Endothelial cell (in vitro differentiated cells): ENCODE measurements at regions not wholly inside any gene's neighbourhood (a gene's known extent, or its start where the extent isn't known, plus 50 kb on each side); places are given as distances from the start of the nearest gene placed in this dataset.

Experiments used
- DNase-seq: peaks from one replicate; pipeline ENCODE4 v3.0.0; 2021; ENCODE audit warnings: low spot score
- H3K27ac Mint-ChIP-seq: one replicate; pipeline ENCODE4 v1.8.0; 2021; ENCODE audit warnings: mixed read lengths, inconsistent platforms; ENCODE audit not compliant: unreplicated experiment
- H3K27me3 Mint-ChIP-seq: one replicate; pipeline ENCODE4 v1.8.0; 2021; ENCODE audit warnings: mild to moderate bottlenecking, moderate library complexity, mixed read lengths, inconsistent platforms; ENCODE audit not compliant: unreplicated experiment
- H3K36me3 Mint-ChIP-seq: one replicate; pipeline ENCODE4 v1.8.0; 2021; ENCODE audit warnings: mild to moderate bottlenecking, low read depth, mixed read lengths, inconsistent platforms; ENCODE audit not compliant: unreplicated experiment
- H3K4me1 Mint-ChIP-seq: one replicate; pipeline ENCODE4 v1.8.0; 2021; ENCODE audit warnings: mild to moderate bottlenecking, mixed read lengths, inconsistent platforms; ENCODE audit not compliant: unreplicated experiment
- H3K4me3 Mint-ChIP-seq: one replicate; pipeline ENCODE4 v1.8.0; 2021; ENCODE audit warnings: mild to moderate bottlenecking, mixed read lengths, inconsistent platforms; ENCODE audit not compliant: unreplicated experiment
- H3K9me3 Mint-ChIP-seq: one replicate; pipeline ENCODE4 v1.8.0; 2021; ENCODE audit warnings: mixed read lengths, inconsistent platforms; ENCODE audit not compliant: unreplicated experiment
- CTCF ChIP-seq: fragments of 200-600 bp; sonication (generic); IDR thresholded peaks from one replicate; pipeline ENCODE4 v1.5.0; 2021; ENCODE audit warnings: antibody characterized with exemption; ENCODE audit not compliant: unreplicated experiment

DNA sequence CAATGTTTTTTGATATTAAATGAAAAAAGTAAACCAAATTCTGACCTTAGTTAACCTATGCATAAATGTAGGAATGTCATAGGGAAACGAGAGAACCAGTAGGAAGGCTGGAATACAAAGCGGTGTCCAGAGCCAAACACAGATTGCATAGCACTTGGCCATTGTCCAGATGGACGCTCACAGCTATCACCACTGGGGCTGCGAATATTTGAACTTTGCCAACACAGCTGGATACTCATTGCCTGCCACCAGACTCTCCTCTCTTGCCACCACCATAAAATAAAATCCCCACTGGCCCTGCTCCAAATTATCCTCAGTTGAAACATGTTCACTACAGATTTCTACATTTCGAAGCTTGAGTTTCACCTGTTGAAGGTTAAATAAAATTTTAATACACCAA is 159.3 kb upstream of the GULP1 start:
- Mint-ChIP-seq H3K4me1 (peaks cover 5% of the 10 kb centered on the region), H3K27ac (no peak overlapping the region), H3K4me3 (no peak overlapping the region), H3K9me3 (no peaks in the 10 kb centered on the region), H3K27me3 (no peaks in the 10 kb centered on the region), H3K36me3 (no peaks in the 10 kb centered on the region)
- TF ChIP-seq CTCF = no peak
- no peak for DNase-seq

- Mint-ChIP-seq H3K4me1 (peaks cover 5% of the 10 kb centered on the region), H3K36me3 (no peaks in the 10 kb centered on the region), H3K9me3 (no peaks in the 10 kb centered on the region), H3K27me3 (no peaks in the 10 kb centered on the region), H3K4me3 (no peak overlapping the region), H3K27ac (no peak overlapping the region)
- TF ChIP-seq CTCF = no peak
- no peak for DNase-seq
Observed at GRCh38 chr2:188134241-188134640, 157.4 kb upstream of the GULP1 start.

- no peak for TF ChIP-seq CTCF
- Mint-ChIP-seq H3K36me3 (no peaks in the 10 kb centered on the region), H3K4me1 (peaks cover 27% of the 10 kb centered on the region), H3K4me3 (no peak overlapping the region), H3K27me3 (no peaks in the 10 kb centered on the region), H3K27ac (no peak overlapping the region), H3K9me3 (no peaks in the 10 kb centered on the region)
- DNase-seq = no peak
Observed at GRCh38 chr2:188138313-188138712, 153.4 kb upstream of the GULP1 start.

DNA sequence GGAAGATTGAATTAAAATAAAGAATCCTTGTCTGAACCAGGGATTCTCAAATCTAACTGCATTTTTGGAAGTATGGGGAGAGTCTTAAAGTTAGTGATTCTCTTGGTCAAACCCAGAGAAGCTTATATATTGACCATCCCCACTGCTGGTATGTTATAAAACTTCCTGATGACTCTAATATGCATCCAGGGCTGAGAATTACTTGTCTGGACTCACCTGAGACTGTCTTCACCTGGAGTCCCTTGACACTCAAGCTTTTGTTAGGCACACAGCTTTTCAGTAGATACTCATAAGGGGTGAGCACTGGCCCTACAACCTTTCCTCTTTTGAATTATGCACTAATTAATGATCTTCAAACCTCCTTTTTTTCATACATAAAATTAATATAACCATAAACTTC is 149.6 kb upstream of the GULP1 start:
- Mint-ChIP-seq H3K27me3 (no peaks in the 10 kb centered on the region), H3K9me3 (no peaks in the 10 kb centered on the region), H3K27ac (no peak overlapping the region), H3K36me3 (no peaks in the 10 kb centered on the region), H3K4me1 (peaks cover 22% of the 10 kb centered on the region), H3K4me3 (no peak overlapping the region)
- no peak for TF ChIP-seq CTCF
- DNase-seq = no peak

DNA sequence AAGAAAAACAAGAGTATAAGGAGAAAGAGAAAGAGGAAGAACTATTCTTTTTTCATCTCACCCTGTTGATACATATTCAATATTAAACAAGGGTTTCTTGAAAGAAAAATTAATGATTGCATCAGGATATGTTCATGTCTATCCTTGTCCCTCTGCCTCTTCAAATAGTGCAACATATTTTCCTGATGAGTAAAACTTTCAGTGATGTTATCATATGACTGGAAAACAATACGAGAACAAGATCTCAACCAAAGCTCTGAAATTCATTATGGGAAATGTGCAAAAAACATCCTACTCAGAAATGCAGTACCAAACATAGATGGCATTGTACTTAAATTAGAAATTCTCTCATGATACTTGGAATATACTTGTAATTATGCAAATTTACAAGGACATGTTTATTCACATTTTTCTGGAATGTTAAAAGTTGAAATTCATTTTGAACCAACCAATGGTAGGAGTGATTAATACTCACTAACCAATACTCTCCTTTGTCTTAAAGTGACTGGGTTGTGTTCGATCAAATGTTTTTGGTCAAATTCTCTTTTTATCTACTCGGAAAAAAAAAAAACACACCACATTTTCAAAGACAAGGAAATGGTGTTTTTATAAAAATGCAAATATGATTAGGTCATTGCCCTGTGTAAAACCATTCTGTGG is 148.9 kb upstream of the GULP1 start:
- H3K4me1 Mint-ChIP-seq = peaks cover 22% of the 10 kb centered on the region
- no peaks in the 10 kb centered on the region for H3K36me3 Mint-ChIP-seq
- no peaks in the 10 kb centered on the region for H3K27me3 Mint-ChIP-seq
- no peaks in the 10 kb centered on the region for H3K9me3 Mint-ChIP-seq
- no peak for DNase-seq
- H3K27ac Mint-ChIP-seq = no peak overlapping the region
- no peak overlapping the region for H3K4me3 Mint-ChIP-seq
- no peak for TF ChIP-seq CTCF
